SK-N-SH (cell line): ENCODE measurements at regions not wholly inside any gene's neighbourhood (a gene's known extent, or its start where the extent isn't known, plus 50 kb on each side); places are given as distances from the start of the nearest gene placed in this dataset.

Experiments
- CTCF ChIA-PET: fragments of 300-600, 350-600 bp; formaldehyde crosslinking; extraction: SDS; loops from one replicate; lab custom pipeline; 2021; lab: Yijun Ruan, JAX
- POLR2A ChIA-PET: fragments of 350-600 bp; sonication (Branson Sonifier 250); formaldehyde crosslinking; extraction: SDS; loops from one replicate; lab custom pipeline; 2020; ENCODE audit warnings: antibody characterized with exemption, inconsistent platforms; lab: Yijun Ruan, JAX
- DNase-seq: peaks from one replicate; pipeline ENCODE4 v3.0.0; 2012
- H2AFZ ChIP-seq: fragments of 200-600 bp; sonication (generic); 2 replicates; pipeline ENCODE4 v1.8.1; 2016; ENCODE audit warnings: antibody characterized with exemption, mild to moderate bottlenecking, low read depth
- H3F3A ChIP-seq: fragments of 200-600 bp; sonication (generic); replicated peaks from 2 replicates; pipeline ENCODE3; 2016; ENCODE audit warnings: antibody characterized with exemption, mild to moderate bottlenecking; ENCODE audit not compliant: insufficient read depth
- H3K27ac ChIP-seq, 2 experiments: fragments of 200-500 bp in 1 of 2; fragments of 200-600 bp in 1 of 2; sonication (Bioruptor generic) in 1 of 2; sonication (generic), shearing (Covaris generic) in 1 of 2; 2 replicates each; pipeline versions ENCODE4 v1.5.1 to v1.6.1; 2014 to 2016; ENCODE audit warnings: low read depth in 2 of 2, inconsistent platforms in 1 of 2, low read length in 1 of 2, mild to moderate bottlenecking in 1 of 2, mixed read lengths in 1 of 2
- H3K27me3 ChIP-seq: fragments of 200-600 bp; sonication (generic), shearing (Covaris generic); 2 replicates; pipeline ENCODE4 v1.6.1; 2016; ENCODE audit warnings: mixed run types; ENCODE audit not compliant: insufficient read depth
- H3K36me3 ChIP-seq, 2 experiments: fragments of 200-500 bp in 1 of 2; fragments of 200-600 bp in 1 of 2; sonication (Bioruptor generic) in 1 of 2; sonication (generic) in 1 of 2; replicated peaks in 1 of 2; 2 replicates each; pipeline versions ENCODE3 to v1.5.1; 2014 to 2016; ENCODE audit warnings: low read length in 1 of 2, mild to moderate bottlenecking in 1 of 2; ENCODE audit not compliant: insufficient read depth in 2 of 2, control insufficient read depth in 1 of 2
- H3K4me1 ChIP-seq, 2 experiments: fragments of 200-500 bp in 1 of 2; fragments of 200-600 bp in 1 of 2; sonication (Bioruptor generic) in 1 of 2; sonication (generic), shearing (Covaris generic) in 1 of 2; 2 replicates each; pipeline versions ENCODE4 v1.5.1 to v1.6.1; 2014 to 2016; ENCODE audit warnings: low read depth in 1 of 2, low read length in 1 of 2, mixed run types in 1 of 2; ENCODE audit not compliant: insufficient read depth in 2 of 2, control insufficient read depth in 1 of 2
- H3K4me2 ChIP-seq: fragments of 200-600 bp; sonication (generic), shearing (Covaris generic); 2 replicates; pipeline ENCODE4 v1.6.1; 2017; ENCODE audit warnings: mixed run types
- H3K4me3 ChIP-seq, 2 experiments: fragments of 200-500 bp in 1 of 2; fragments of 200-600 bp in 1 of 2; sonication (Bioruptor generic) in 1 of 2; sonication (generic), shearing (Covaris generic) in 1 of 2; 2 replicates each; pipeline versions ENCODE4 v1.5.1 to v1.8.1; 2014 to 2016; ENCODE audit warnings: low read depth in 2 of 2, inconsistent platforms in 1 of 2, low read length in 1 of 2, mild to moderate bottlenecking in 1 of 2, mixed read lengths in 1 of 2, moderate library complexity in 1 of 2
- H3K79me2 ChIP-seq: fragments of 200-600 bp; sonication (generic); 2 replicates; pipeline ENCODE4 v1.8.1; 2017; ENCODE audit warnings: mild to moderate bottlenecking; ENCODE audit not compliant: insufficient read depth
- H3K9ac ChIP-seq: fragments of 200-600 bp; sonication (generic); 2 replicates; pipeline ENCODE4 v1.6.1; 2017; ENCODE audit warnings: mixed run types
- H3K9me2 ChIP-seq: fragments of 200-600 bp; sonication (generic); 2 replicates; pipeline ENCODE4 v1.6.1; 2017; ENCODE audit warnings: mixed run types
- H3K9me3 ChIP-seq: fragments of 200-600 bp; sonication (generic); 2 replicates; pipeline ENCODE4 v1.6.1; 2017; ENCODE audit warnings: mixed run types, mild to moderate bottlenecking, moderate library complexity
- H4K20me1 ChIP-seq: fragments of 200-600 bp; sonication (generic); 2 replicates; pipeline ENCODE4 v1.6.1; 2017; ENCODE audit warnings: mild to moderate bottlenecking, mixed run types; ENCODE audit not compliant: insufficient read depth
- CHD2 ChIP-seq: fragments of 150-350 bp; IDR thresholded peaks from 2 replicates; pipeline ENCODE4 v1.6.1; 2018; ENCODE audit warnings: low read length; ENCODE audit not compliant: partially characterized antibody
- ELF1 ChIP-seq: IDR thresholded peaks from 2 replicates; pipeline ENCODE4 v1.4.0; 2012
- EZH2phosphoT487 ChIP-seq: fragments of 200-600 bp; sonication (generic); IDR thresholded peaks from 2 replicates; pipeline ENCODE4 v1.6.1; 2017; ENCODE audit warnings: low read depth, mixed run types, mild to moderate bottlenecking, antibody characterized with exemption, moderate library complexity, borderline replicate concordance
- FOXJ3 ChIP-seq: sonication (generic); formaldehyde crosslinking; IDR thresholded peaks from 2 replicates; pipeline ENCODE4 v1.5.1; 2020; ENCODE audit warnings: mild to moderate bottlenecking, missing genetic modification reagents
- GATA2 ChIP-seq: sonication (generic); formaldehyde crosslinking; IDR thresholded peaks from 2 replicates; pipeline ENCODE4 v1.5.0; 2020; ENCODE audit warnings: mild to moderate bottlenecking, missing genetic modification reagents
- JUND ChIP-seq: IDR thresholded peaks from 2 replicates; pipeline ENCODE4 v1.4.0; 2012
- MXI1 ChIP-seq: IDR thresholded peaks from 2 replicates; pipeline ENCODE4 v1.6.1; 2012; ENCODE audit warnings: mild to moderate bottlenecking, low read depth, low read length, improper control_type of control experiment
- NFIC ChIP-seq: IDR thresholded peaks from 2 replicates; pipeline ENCODE4 v1.4.0; 2012; ENCODE audit warnings: borderline replicate concordance
- POLR2AphosphoS5 ChIP-seq: IDR thresholded peaks from 2 replicates; pipeline ENCODE4 v1.6.1; 2012; ENCODE audit warnings: low read depth, low read length
- RFX5 ChIP-seq: IDR thresholded peaks from 2 replicates; pipeline ENCODE4 v1.6.1; 2012; ENCODE audit warnings: mild to moderate bottlenecking, improper control_type of control experiment, low read length
- RXRA ChIP-seq: IDR thresholded peaks from 2 replicates; pipeline ENCODE4 v1.4.0; 2012; ENCODE audit warnings: low read depth, mild to moderate bottlenecking, borderline replicate concordance
- SIN3A ChIP-seq: IDR thresholded peaks from 2 replicates; pipeline ENCODE4 v1.6.1; 2012; ENCODE audit warnings: low read depth, mild to moderate bottlenecking, low read length, moderate library complexity, borderline replicate concordance
- YY1 ChIP-seq: IDR thresholded peaks from 2 replicates; pipeline ENCODE4 v1.4.0; 2012; ENCODE audit warnings: low read depth, mild to moderate bottlenecking
- WGBS: methylation state at CpG from one replicate; pipeline ENCODE4 v1.1.6; 2017; ENCODE audit warnings: low lambda C conversion rate; 5-methylcytosine and 5-hydroxymethylcytosine counted together
- TF ChIP-seq, protein P1 (sequence below): fragments of 200-600 bp; sonication (generic); IDR thresholded peaks from 2 replicates; pipeline ENCODE4 v1.6.1; 2017; ENCODE audit warnings: antibody characterized with exemption, mild to moderate bottlenecking, moderate library complexity
- TF ChIP-seq, protein P2 (sequence below): IDR thresholded peaks from 2 replicates; pipeline ENCODE4 v1.6.1; 2012; ENCODE audit warnings: mild to moderate bottlenecking, low read depth, low read length, moderate library complexity
- TF ChIP-seq, protein P3 (sequence below): IDR thresholded peaks from 2 replicates; pipeline ENCODE4; 2012

DNA sequence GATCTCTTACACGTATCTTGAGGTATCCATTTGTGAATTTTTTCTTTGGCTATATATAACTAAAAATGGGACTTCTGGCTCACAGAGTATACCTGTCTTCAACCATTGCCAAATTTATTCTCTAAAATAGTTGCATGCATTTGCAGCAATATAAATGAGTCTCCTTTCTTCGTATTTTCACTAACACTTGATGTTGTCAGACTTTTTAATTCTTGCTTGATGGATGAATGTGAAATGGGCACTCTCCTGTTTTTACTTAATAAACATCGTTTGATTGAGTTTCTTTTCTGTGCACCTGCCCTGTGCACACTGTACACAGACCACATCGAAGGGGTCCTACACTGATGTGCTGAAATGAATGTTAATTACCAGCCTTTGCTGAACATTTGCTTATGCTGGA is 121.8 kb downstream of the DDX1 start (continued):
- TF ChIP-seq NFIC, result no peak
- no peak for TF ChIP-seq JUND
- no peak for TF ChIP-seq MXI1
- TF ChIP-seq, protein P1, sequence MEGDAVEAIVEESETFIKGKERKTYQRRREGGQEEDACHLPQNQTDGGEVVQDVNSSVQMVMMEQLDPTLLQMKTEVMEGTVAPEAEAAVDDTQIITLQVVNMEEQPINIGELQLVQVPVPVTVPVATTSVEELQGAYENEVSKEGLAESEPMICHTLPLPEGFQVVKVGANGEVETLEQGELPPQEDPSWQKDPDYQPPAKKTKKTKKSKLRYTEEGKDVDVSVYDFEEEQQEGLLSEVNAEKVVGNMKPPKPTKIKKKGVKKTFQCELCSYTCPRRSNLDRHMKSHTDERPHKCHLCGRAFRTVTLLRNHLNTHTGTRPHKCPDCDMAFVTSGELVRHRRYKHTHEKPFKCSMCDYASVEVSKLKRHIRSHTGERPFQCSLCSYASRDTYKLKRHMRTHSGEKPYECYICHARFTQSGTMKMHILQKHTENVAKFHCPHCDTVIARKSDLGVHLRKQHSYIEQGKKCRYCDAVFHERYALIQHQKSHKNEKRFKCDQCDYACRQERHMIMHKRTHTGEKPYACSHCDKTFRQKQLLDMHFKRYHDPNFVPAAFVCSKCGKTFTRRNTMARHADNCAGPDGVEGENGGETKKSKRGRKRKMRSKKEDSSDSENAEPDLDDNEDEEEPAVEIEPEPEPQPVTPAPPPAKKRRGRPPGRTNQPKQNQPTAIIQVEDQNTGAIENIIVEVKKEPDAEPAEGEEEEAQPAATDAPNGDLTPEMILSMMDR, result no peak
- no peak for TF ChIP-seq RXRA

DNA sequence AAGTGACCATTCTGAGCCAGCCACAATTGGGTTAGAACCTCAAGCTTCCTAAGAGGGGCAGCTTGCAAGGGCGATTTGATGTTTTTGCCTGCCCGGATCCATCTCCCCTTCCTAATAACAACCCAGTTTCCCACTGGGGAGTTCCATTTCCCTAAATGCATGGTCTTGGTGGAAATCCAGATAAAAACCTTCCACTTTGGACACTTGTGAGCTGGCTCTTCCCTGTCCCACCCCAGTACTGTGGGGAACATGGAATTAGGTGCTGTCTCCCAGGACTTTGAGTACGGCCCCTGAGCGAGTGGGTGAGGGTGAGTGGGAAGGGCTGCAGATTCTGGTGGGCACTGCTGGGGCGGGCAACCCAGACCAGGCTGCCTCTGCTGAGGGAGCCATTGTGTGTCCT is 122.3 kb downstream of the DDX1 start:
- Histone ChIP-seq H3K4me2 (no peak overlapping the region), H3K4me3 (no peak overlapping the region), H3K27ac (no peak overlapping the region), H3K9me2 (no peaks in the 10 kb centered on the region), H3K79me2 (no peaks in the 10 kb centered on the region), H3K9ac (no peak overlapping the region), H2AFZ (no peak overlapping the region), H3K36me3 (no peaks in the 10 kb centered on the region), H3K9me3 (no peaks in the 10 kb centered on the region), H3K4me1 (peaks cover 0 to 4% of the 10 kb centered on the region in 2 experiments; a peak in 1 of 4 replicates), H4K20me1 (no peaks in the 10 kb centered on the region), H3F3A (no peaks in the 10 kb centered on the region), H3K27me3 (no peaks in the 10 kb centered on the region)
- 35% methylated on average over 5 of the region's 5 CpGs for WGBS
- ChIA-PET CTCF (no interaction called here), POLR2A (no interaction called here)
- TF ChIP-seq GATA2 (CRISPR knock-in tag), result no peak
- no peak for TF ChIP-seq SIN3A
- TF ChIP-seq, protein P2, sequence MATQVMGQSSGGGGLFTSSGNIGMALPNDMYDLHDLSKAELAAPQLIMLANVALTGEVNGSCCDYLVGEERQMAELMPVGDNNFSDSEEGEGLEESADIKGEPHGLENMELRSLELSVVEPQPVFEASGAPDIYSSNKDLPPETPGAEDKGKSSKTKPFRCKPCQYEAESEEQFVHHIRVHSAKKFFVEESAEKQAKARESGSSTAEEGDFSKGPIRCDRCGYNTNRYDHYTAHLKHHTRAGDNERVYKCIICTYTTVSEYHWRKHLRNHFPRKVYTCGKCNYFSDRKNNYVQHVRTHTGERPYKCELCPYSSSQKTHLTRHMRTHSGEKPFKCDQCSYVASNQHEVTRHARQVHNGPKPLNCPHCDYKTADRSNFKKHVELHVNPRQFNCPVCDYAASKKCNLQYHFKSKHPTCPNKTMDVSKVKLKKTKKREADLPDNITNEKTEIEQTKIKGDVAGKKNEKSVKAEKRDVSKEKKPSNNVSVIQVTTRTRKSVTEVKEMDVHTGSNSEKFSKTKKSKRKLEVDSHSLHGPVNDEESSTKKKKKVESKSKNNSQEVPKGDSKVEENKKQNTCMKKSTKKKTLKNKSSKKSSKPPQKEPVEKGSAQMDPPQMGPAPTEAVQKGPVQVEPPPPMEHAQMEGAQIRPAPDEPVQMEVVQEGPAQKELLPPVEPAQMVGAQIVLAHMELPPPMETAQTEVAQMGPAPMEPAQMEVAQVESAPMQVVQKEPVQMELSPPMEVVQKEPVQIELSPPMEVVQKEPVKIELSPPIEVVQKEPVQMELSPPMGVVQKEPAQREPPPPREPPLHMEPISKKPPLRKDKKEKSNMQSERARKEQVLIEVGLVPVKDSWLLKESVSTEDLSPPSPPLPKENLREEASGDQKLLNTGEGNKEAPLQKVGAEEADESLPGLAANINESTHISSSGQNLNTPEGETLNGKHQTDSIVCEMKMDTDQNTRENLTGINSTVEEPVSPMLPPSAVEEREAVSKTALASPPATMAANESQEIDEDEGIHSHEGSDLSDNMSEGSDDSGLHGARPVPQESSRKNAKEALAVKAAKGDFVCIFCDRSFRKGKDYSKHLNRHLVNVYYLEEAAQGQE, result no peak
- no peak for TF ChIP-seq RFX5
- no peak for TF ChIP-seq FOXJ3 (CRISPR knock-in tag)
- TF ChIP-seq, protein P3, sequence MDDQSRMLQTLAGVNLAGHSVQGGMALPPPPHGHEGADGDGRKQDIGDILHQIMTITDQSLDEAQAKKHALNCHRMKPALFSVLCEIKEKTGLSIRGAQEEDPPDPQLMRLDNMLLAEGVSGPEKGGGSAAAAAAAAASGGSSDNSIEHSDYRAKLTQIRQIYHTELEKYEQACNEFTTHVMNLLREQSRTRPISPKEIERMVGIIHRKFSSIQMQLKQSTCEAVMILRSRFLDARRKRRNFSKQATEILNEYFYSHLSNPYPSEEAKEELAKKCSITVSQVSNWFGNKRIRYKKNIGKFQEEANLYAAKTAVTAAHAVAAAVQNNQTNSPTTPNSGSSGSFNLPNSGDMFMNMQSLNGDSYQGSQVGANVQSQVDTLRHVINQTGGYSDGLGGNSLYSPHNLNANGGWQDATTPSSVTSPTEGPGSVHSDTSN, result no peak
- TF ChIP-seq NFIC, result no peak
- no peak for TF ChIP-seq CHD2
- no peak for TF ChIP-seq EZH2phosphoT487
- TF ChIP-seq ELF1, result no peak
- TF ChIP-seq POLR2AphosphoS5, result no peak
- no peak for TF ChIP-seq YY1
- no peak for DNase-seq
